ENCODE measurements at regions not wholly inside any gene's neighbourhood (a gene's known extent, or its start where the extent isn't known, plus 50 kb on each side); places are given as distances from the start of the nearest gene placed in this dataset.

DNA sequence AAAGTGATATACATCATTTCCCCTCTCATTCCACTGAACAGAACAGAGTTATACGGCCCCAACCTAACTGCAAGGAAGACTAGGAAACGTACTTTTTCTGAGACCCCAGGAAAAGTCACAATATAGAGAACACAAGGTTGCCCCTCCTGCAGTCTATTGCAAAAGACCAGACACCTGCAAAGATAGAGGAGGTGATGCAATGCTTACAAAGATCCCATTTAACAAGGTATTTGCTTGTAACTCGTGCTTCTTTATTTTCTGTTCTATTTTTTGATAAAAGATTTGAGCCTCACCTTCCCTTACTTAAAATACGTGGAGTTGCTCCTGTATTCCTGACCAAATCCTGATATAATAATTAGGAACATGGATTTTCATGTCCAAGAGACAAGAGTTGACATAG lies 793.0 kb upstream of the ID2 start:
- DNase-seq (ENCODE audit: extremely low read depth in 1 of 11, low read depth in 9 of 11, low spot score in 4 of 11): no peak

DNA sequence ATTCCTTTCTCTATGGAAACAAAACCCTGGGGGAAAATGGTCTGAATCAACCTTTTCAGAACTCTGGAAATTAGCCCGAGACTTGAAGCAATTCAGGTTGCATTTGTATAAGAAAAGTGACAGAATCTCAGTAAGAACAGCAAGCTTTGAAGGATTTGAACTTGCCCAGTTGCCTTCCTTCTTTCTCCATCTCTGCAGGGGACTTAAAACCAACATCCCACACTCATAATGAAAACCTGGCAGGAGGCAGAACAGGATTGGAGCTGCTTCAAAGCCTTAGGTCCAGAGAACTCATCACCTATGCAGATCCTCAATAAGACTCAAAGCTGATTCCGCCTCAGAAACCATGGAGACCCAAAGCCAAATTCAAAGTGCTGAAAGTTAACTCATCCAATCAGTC lies 790.5 kb upstream of the ID2 start:
- DNase-seq (ENCODE audit: extremely low read depth in 1 of 11, low read depth in 9 of 11, low spot score in 4 of 11): no peak

GRCh38 chr2:7895289-7895688 lies 786.6 kb upstream of the ID2 start:
- no peak for DNase-seq (ENCODE audit: extremely low read depth in 1 of 11, low read depth in 9 of 11, low spot score in 4 of 11)

- DNase-seq (ENCODE audit: extremely low read depth in 1 of 11, low read depth in 9 of 11, low spot score in 4 of 11): no peak
These were observed 784.8 kb upstream of the ID2 start for GRCh38 chr2:7896940-7897487.

- DNase-seq (ENCODE audit: extremely low read depth in 1 of 11, low read depth in 9 of 11, low spot score in 4 of 11): no peak
These were observed 782.6 kb upstream of the ID2 start for GRCh38 chr2:7899241-7899640.

- no peak for DNase-seq (ENCODE audit: extremely low read depth in 1 of 11, low read depth in 9 of 11, low spot score in 4 of 11)
These were observed 781.9 kb upstream of the ID2 start for GRCh38 chr2:7899923-7900322.

GRCh38 chr2:7900593-7900992 lies 781.3 kb upstream of the ID2 start:
- no peak for DNase-seq (ENCODE audit: extremely low read depth in 1 of 11, low read depth in 9 of 11, low spot score in 4 of 11)

DNA sequence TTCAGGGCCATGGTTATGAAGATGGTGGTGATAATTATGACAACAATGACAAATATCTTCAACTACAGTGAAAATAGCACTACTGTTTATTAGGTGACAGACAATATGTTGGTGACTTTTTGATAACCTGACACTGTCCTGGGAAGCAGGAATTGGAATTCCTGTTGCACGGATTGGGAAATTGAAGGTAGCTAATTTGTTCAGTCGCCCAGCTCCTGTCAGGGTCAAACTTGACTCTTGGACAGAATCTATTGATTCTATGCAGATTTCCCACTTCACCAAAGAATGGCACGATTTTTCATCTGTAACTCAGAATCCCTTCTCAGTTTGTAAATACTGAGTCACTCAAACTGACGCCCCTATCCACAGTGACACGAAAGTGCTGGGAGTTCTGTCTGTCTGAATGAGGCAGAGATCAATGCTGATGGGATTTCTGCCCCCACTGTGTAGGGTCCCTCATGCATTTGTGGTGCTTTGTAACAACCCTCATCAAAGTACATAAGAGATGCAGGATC lies 779.5 kb upstream of the ID2 start:
- DNase-seq (ENCODE audit: extremely low read depth in 1 of 11, low read depth in 9 of 11, low spot score in 4 of 11): no peak

DNA sequence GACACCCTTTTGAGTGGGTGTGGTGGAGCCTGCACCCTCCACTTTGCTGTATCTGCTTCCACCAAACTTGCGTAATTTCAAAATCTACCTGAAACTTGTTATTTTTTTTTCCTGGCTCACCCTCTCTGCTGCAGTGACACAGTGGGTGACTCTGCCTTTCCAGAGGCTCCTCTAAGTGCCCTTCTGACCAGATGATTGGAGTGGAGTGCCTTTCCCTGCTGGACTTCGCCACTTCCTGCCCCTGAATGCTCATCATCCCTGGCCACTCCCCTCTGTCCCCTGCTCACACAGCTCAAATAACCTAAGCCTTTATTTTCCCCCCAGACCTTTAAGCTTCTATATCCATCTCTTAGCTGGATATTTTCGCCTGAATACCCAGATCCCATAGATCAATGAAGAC lies 777.5 kb upstream of the ID2 start:
- no peak for DNase-seq (ENCODE audit: extremely low read depth in 1 of 11, low read depth in 9 of 11, low spot score in 4 of 11)

GRCh38 chr2:7905756-7906155 lies 776.1 kb upstream of the ID2 start:
- no peak for DNase-seq (ENCODE audit: extremely low read depth in 1 of 11, low read depth in 9 of 11, low spot score in 4 of 11)

GRCh38 chr2:7906431-7906830 lies 775.4 kb upstream of the ID2 start:
- DNase-seq (ENCODE audit: extremely low read depth in 1 of 11, low read depth in 9 of 11, low spot score in 4 of 11): no peak

DNA sequence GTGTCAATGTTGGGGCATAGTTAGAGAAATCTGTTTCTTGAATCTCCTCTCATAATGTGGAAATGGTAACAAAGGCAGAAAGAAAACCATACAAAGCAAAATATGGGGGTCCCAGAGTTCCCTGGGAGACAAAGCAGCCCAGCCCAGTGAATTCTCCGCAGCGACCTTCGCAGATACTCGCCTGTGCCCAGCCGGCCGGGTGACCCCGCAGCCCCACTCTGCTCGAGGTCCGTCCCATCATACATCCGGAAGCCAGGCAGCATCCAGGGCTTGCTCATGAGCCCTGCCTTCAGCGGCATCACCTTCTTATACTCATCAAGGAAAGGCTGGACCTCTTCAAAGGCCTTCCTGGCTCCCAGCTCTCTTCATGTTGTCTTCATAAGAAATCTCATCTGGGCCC lies 774.8 kb upstream of the ID2 start:
- DNase-seq (ENCODE audit: extremely low read depth in 1 of 11, low read depth in 9 of 11, low spot score in 4 of 11): no peak

GRCh38 chr2:7910752-7911151 lies 771.1 kb upstream of the ID2 start:
- no peak for DNase-seq (ENCODE audit: extremely low read depth in 1 of 11, low read depth in 9 of 11, low spot score in 4 of 11)

DNA sequence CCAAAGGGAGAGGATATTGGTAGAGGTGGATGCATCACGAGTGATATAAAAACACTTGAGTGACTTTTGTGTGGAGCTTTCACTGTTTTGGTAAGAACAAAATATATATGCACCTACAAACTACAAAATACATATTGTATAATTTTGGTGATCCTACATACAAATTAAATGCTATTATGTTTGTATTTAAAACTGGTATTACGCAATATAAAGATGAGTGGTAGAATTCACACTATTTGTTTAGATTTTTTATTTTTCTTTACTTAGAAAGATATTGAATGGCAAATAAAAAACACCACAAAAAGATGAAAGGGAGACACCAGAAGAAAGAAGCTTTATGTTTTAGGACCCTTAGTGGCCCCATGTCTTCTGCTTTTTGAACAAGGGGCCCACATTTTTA lies 770.7 kb upstream of the ID2 start:
- no peak for DNase-seq (ENCODE audit: extremely low read depth in 1 of 11, low read depth in 9 of 11, low spot score in 4 of 11)

GRCh38 chr2:7913974-7914373 lies 767.9 kb upstream of the ID2 start:
- peak; percentile 30 to 53 (median 43) for DNase-seq (ENCODE audit: extremely low read depth in 1 of 11, low read depth in 9 of 11, low spot score in 4 of 11)

DNA sequence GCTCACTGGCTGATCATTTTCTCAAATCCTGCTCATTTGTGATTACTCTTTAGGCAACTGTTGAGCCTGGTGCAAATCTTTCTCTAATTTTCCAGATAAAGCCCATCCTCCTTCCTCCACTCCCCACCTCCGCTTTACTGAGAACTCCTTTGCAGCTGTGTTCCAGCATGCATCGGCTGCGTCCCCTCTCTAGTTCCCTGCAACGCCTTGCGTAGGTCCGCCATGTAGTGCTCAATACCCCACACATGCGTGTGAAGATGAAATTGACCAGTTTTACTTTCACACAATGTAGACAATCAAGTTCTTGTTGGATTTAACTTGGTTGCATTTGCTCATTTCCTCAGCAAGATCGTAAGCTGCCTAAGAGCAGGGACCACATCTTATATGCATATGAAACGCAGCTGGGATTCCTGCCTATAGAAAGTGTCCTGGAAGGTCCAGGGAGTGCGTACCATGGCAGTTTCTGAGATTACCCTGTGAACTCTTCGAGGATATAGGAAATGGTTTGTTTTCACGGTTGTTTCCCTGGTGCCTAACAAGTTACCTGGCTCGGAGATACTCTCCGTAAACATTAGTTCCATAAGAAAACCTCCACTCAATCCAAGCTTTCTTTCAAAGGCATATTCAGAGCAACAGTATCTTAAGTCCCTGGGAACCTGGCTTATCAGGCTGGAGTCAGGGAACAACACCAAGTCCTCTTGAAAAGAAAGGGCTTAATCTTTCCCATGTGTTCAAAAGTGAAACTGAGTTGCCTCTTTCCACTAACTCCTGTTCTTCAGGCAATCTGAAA lies 766.4 kb upstream of the ID2 start:
- DNase-seq (ENCODE audit: extremely low read depth in 1 of 11, low read depth in 9 of 11, low spot score in 4 of 11): no peak

GRCh38 chr2:7916670-7917069 lies 765.2 kb upstream of the ID2 start:
- no peak for DNase-seq (ENCODE audit: extremely low read depth in 1 of 11, low read depth in 9 of 11, low spot score in 4 of 11)

DNA sequence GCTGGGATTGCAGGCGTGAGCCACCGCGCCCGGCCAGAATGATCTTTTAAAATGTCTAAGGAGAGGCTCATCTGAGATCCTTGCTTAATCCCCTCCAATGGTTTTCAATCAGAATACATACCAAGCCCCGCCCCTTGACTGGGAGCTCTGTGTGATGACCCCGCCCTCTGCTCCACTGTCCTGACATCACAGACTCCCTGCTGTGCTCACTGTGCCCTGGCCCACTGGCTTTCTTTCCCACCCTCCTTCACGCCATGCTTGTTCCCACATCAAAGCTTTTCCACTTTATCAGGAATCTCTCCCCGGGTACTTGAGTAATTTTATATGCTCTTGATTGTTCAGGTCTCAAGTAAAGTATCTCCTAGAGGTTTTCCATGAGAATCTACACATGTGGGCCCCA lies 762.3 kb upstream of the ID2 start:
- DNase-seq (ENCODE audit: extremely low read depth in 1 of 11, low read depth in 9 of 11, low spot score in 4 of 11): no peak

- no peak for DNase-seq (ENCODE audit: extremely low read depth in 1 of 11, low read depth in 9 of 11, low spot score in 4 of 11)
These were observed 757.7 kb upstream of the ID2 start for GRCh38 chr2:7924023-7924762.

GRCh38 chr2:7925506-7925905 lies 756.4 kb upstream of the ID2 start:
- DNase-seq (ENCODE audit: extremely low read depth in 1 of 11, low read depth in 9 of 11, low spot score in 4 of 11): no peak

Data from renal cortex interstitium (tissue), 11 donors.